Upper lobe of left lung (tissue), 4 donors: ENCODE measurements at regions not wholly inside any gene's neighbourhood (a gene's known extent, or its start where the extent isn't known, plus 50 kb on each side); places are given as distances from the start of the nearest gene placed in this dataset.

Experiments used
- EP300 ChIP-seq, 4 donors: sonication (generic); formaldehyde crosslinking; IDR thresholded peaks; one replicate each; pipeline ENCODE4 v1.5.1; 2017; ENCODE audit warnings: antibody characterized with exemption in 4 of 4, control low read depth in 2 of 4
- POLR2A ChIP-seq, 4 donors: fragments of 450-650 bp; IDR thresholded peaks; one replicate each; pipeline ENCODE4 v1.5.1; 2016 to 2017; ENCODE audit warnings: antibody characterized with exemption in 4 of 4, mild to moderate bottlenecking in 2 of 4
- POLR2AphosphoS5 ChIP-seq, 2 donors: sonication (generic); formaldehyde crosslinking; IDR thresholded peaks; one replicate each; pipeline ENCODE4 v1.5.1; 2017; ENCODE audit warnings: antibody characterized with exemption in 2 of 2
- TF ChIP-seq, protein P1 (sequence below), 6 experiments: fragments of 450-650 bp in 4 of 6; fragments of 200-600 bp in 2 of 6; sonication (generic) in 2 of 6; IDR thresholded peaks; one replicate each; pipeline ENCODE4 v1.5.1; 2016 to 2019; ENCODE audit warnings: antibody characterized with exemption in 6 of 6

DNA sequence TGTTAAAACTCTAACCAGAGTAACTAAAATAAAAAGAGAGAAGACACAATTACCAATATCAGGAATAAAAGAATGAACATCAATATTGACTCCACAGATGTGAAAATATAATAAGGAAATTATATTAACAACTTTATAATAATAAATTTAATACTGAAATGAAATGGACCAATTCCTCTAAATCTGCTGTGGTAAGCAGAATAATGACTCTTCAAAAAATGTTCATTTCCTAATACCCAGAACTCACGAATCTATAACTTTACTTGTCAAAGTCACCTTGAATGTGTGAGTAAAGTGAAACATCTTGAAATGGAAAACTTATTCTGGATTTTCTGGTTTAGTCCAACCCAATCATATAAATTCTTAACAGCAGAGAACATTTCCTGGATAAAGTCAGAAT is 1391.1 kb downstream of the FAM133A start:
- TF ChIP-seq POLR2A (IDR thresholded peaks at IDR 0.05) (no peak), EP300 (IDR thresholded peaks at IDR 0.05) (no peak), POLR2AphosphoS5 (IDR thresholded peaks at IDR 0.05) (no peak)
- TF ChIP-seq, protein P1, sequence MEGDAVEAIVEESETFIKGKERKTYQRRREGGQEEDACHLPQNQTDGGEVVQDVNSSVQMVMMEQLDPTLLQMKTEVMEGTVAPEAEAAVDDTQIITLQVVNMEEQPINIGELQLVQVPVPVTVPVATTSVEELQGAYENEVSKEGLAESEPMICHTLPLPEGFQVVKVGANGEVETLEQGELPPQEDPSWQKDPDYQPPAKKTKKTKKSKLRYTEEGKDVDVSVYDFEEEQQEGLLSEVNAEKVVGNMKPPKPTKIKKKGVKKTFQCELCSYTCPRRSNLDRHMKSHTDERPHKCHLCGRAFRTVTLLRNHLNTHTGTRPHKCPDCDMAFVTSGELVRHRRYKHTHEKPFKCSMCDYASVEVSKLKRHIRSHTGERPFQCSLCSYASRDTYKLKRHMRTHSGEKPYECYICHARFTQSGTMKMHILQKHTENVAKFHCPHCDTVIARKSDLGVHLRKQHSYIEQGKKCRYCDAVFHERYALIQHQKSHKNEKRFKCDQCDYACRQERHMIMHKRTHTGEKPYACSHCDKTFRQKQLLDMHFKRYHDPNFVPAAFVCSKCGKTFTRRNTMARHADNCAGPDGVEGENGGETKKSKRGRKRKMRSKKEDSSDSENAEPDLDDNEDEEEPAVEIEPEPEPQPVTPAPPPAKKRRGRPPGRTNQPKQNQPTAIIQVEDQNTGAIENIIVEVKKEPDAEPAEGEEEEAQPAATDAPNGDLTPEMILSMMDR (IDR thresholded peaks at IDR 0.05): no peak
